ENCODE measurements at regions not wholly inside any gene's neighbourhood (a gene's known extent, or its start where the extent isn't known, plus 50 kb on each side); places are given as distances from the start of the nearest gene placed in this dataset.

GRCh38 chr6:50110587-50110986 is 60.9 kb upstream of the DEFB112 start:
- WGBS, 2 experiments (ENCODE audit: extremely low coverage in 2 of 2, insufficient read length in 1 of 2): no CpG with 5 or more reads among the region's 2 CpGs
- CTCF ChIA-PET: no interaction called here
- no peaks in the 10 kb centered on the region for H4K20me1 ChIP-seq (ENCODE audit: insufficient read depth, low read length)
- no peak overlapping the region for H4K5ac ChIP-seq (ENCODE audit: low read depth, low read length)
- no peak overlapping the region for H3K9ac ChIP-seq (ENCODE audit: low read depth, low read length)
- no peak overlapping the region for H2BK15ac ChIP-seq (ENCODE audit: low read depth, low read length)
- H4K8ac ChIP-seq (ENCODE audit: low read depth in 2 of 2, low read length in 2 of 2): no peak overlapping the region
- dilution Hi-C loops (cut with HindIII; ENCODE audit: low sequenced_read_pairs, unreplicated experiment): no loop called here
- H3K4me3 ChIP-seq (ENCODE audit: insufficient read depth, low read depth, low read length): no peak overlapping the region
- H4K91ac ChIP-seq (ENCODE audit: insufficient read depth, low read depth, low read length): no peak overlapping the region
- H2AFZ ChIP-seq (replicated peaks; ENCODE audit: low read length, poor library complexity): no peak overlapping the region
- in situ Hi-C loops (cut with MboI; ENCODE audit: low sequenced_read_pairs): no loop called here
- no peak for ATAC-seq (ENCODE audit: low read depth)
- H3K9me3 ChIP-seq (ENCODE audit: control insufficient read depth, insufficient read depth, low read length): no peaks in the 10 kb centered on the region
- intact Hi-C loops (cut with micrococcal nuclease): no loop called here
- POLR2A ChIA-PET (ENCODE audit: unreplicated experiment): no interaction called here
- H3K23ac ChIP-seq (ENCODE audit: low read depth, low read length): no peak overlapping the region
- no peaks in the 10 kb centered on the region for H3K79me1 ChIP-seq (ENCODE audit: low read depth in 1 of 2, low read length in 2 of 2)
- no peaks in the 10 kb centered on the region for H3K36me3 ChIP-seq (ENCODE audit: control insufficient read depth, insufficient read depth, low read length)
- H3K56ac ChIP-seq (ENCODE audit: extremely low read depth, insufficient read depth, low read length): no peak overlapping the region
- no peak overlapping the region for H3K4me2 ChIP-seq (ENCODE audit: low read depth, low read length)
- H3K18ac ChIP-seq (ENCODE audit: low read depth, low read length): no peak overlapping the region
- H2BK5ac ChIP-seq (ENCODE audit: low read depth, low read length, poor library complexity, severe bottlenecking): no peak overlapping the region
- no TSS peak for BruUV-seq (replicated peaks)
- no peak overlapping the region for H2BK20ac ChIP-seq (ENCODE audit: low read depth, low read length)
- H2BK120ac ChIP-seq (ENCODE audit: low read depth, low read length): no peak overlapping the region
- H3K4me1 ChIP-seq (ENCODE audit: control insufficient read depth, insufficient read depth, low read length): no peaks in the 10 kb centered on the region
- no peak overlapping the region for H2AK5ac ChIP-seq (ENCODE audit: low read depth, low read length)
- no peak overlapping the region for H3K14ac ChIP-seq (replicated peaks; ENCODE audit: low read depth, low read length)
- peak; percentile 57 for TF ChIP-seq CEBPB (IDR thresholded peaks at IDR 0.05; ENCODE audit: low read depth, low read length)
- no peak for TF ChIP-seq NFE2L2 (IDR thresholded peaks at IDR 0.05; ENCODE audit: low read depth, low read length)
- no peak overlapping the region for H3K27ac ChIP-seq (ENCODE audit: insufficient read depth, low read length)
- no peaks in the 10 kb centered on the region for H3K9me1 ChIP-seq (ENCODE audit: insufficient read depth, low read length)
- no peak for DNase-seq
- no peaks in the 10 kb centered on the region for H3K27me3 ChIP-seq (ENCODE audit: control insufficient read depth, insufficient read depth, low read length)
- H3K4ac ChIP-seq (ENCODE audit: low read depth, low read length): no peak overlapping the region
- H2AK9ac ChIP-seq (replicated peaks; ENCODE audit: low read depth, low read length, poor library complexity): no peak overlapping the region
